SJSA1 (cell line): ENCODE measurements at regions not wholly inside any gene's neighbourhood (a gene's known extent, or its start where the extent isn't known, plus 50 kb on each side); places are given as distances from the start of the nearest gene placed in this dataset.

ENCODE experiments used
- DNase-seq, 2 experiments: peaks; one replicate each; pipeline ENCODE4 v3.0.0-alpha.2; 2015 to 2020; ENCODE audit warnings: low spot score in 2 of 2, low read depth in 1 of 2
- H3K27ac ChIP-seq: fragments of 250-450 bp; sonication (Bioruptor Pico); 2 replicates; pipeline ENCODE4 v1.5.1; 2020; ENCODE audit warnings: mild to moderate bottlenecking, moderate library complexity
- H3K27me3 ChIP-seq: fragments of 250-450 bp; sonication (Bioruptor Pico); replicated peaks from 2 replicates; pipeline ENCODE4 v1.5.1; 2020; ENCODE audit warnings: mild to moderate bottlenecking, moderate library complexity
- H3K36me3 ChIP-seq: fragments of 250-450 bp; sonication (Bioruptor Pico); 2 replicates; pipeline ENCODE4 v1.5.1; 2020; ENCODE audit warnings: mild to moderate bottlenecking
- H3K4me1 ChIP-seq: fragments of 250-450 bp; sonication (Bioruptor Pico); replicated peaks from 2 replicates; pipeline ENCODE4 v1.6.1; 2021; ENCODE audit warnings: mild to moderate bottlenecking
- H3K4me3 ChIP-seq: fragments of 250-450 bp; sonication (Bioruptor Pico); 2 replicates; pipeline ENCODE4 v1.5.1; 2020; ENCODE audit warnings: mild to moderate bottlenecking
- H3K9me3 ChIP-seq: fragments of 250-450 bp; sonication (Bioruptor Pico); replicated peaks from 2 replicates; pipeline ENCODE4 v1.5.1; 2020; ENCODE audit warnings: mild to moderate bottlenecking

DNA sequence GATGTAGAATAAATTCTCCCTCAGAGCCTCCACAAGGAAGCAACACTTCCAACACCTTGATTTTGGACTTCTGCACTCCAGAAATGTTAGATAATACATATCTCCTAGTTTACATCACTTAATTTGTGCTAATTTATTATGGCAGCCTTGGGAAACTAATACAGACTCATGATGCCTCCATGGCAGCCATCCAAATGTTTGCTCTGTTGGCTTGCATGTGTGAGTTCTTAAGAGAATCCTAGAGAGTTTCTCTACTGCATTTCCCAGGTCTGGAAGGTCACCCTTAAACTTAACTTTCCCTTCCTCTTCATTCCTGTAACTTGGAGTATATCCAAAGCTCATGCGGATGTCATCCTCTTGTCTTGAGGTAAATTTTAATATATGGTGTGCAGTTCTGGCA lies 956.1 kb downstream of the ADGRL3 start:
- Histone ChIP-seq H3K36me3 (no peaks in the 10 kb centered on the region), H3K27me3 (no peaks in the 10 kb centered on the region), H3K4me1 (no peaks in the 10 kb centered on the region), H3K4me3 (no peak overlapping the region), H3K9me3 (no peaks in the 10 kb centered on the region; the same call in 1 of the 2 replicates), H3K27ac (no peak overlapping the region)
- DNase-seq, result no peak

DNA sequence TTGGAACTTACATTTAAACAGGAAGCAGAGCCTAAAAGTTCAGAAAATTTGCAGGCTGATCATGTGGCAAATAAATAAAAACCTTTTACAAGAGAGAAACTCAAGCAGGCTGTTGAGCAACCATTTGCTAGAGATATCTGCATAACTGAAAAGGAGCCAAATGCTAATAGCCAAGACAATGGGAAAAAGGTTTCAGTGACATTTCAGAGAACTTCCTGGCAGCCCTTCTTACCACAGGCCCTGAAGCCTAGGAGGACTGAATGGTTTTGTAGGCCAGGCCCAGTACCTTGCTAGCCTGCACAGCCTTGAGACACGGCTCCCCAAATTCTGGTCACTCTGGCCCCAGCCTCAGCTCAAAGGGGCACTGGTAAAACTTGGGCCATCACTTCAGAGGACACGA lies 945.1 kb downstream of the ADGRL3 start:
- H3K4me1 ChIP-seq, result no peaks in the 10 kb centered on the region
- H3K27ac ChIP-seq, result no peak overlapping the region
- H3K36me3 ChIP-seq, result no peaks in the 10 kb centered on the region
- no peak for DNase-seq
- no peaks in the 10 kb centered on the region for H3K27me3 ChIP-seq
- H3K4me3 ChIP-seq, result no peak overlapping the region
- no peaks in the 10 kb centered on the region; the same call in none of the 2 replicates for H3K9me3 ChIP-seq

- no peak overlapping the region for H3K27ac ChIP-seq
- H3K36me3 ChIP-seq, result no peaks in the 10 kb centered on the region
- DNase-seq, result no peak
- H3K27me3 ChIP-seq, result no peaks in the 10 kb centered on the region
- H3K4me1 ChIP-seq, result no peaks in the 10 kb centered on the region
- no peaks in the 10 kb centered on the region; the same call in none of the 2 replicates for H3K9me3 ChIP-seq
- no peak overlapping the region for H3K4me3 ChIP-seq
These were observed 944.3 kb downstream of the ADGRL3 start for GRCh38 chr4:62144431-62144830.

DNA sequence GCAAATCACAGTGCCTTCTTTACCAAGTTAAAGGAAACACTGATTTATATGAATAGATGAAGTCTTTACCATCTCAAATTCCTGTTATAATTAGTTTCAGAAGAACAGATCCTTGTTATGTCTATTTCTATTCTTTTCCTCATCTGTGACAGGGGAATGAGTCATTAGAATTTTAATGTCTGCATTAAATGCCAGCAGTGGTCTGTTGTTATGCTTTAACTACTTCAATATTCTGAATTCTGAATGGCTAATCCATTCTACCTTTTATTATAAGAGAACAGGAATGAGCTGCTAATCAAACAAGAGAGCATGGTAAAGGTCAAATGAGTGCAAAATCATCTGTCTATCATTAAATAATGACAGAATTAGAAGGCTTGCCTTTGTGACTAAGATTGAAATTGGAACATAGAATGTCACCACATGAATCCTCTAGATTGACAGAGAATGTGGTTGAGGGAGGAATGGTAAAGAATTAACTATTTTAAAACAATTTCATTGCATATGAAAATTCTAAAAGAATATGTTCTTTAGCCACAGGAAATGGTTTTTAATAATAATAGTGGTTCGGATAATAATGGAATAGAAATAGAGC lies 935.5 kb downstream of the ADGRL3 start:
- Histone ChIP-seq H3K4me3 (no peak overlapping the region), H3K9me3 (no peaks in the 10 kb centered on the region), H3K36me3 (no peaks in the 10 kb centered on the region), H3K27me3 (no peaks in the 10 kb centered on the region), H3K27ac (no peak overlapping the region), H3K4me1 (no peaks in the 10 kb centered on the region)
- DNase-seq, result no peak

DNA sequence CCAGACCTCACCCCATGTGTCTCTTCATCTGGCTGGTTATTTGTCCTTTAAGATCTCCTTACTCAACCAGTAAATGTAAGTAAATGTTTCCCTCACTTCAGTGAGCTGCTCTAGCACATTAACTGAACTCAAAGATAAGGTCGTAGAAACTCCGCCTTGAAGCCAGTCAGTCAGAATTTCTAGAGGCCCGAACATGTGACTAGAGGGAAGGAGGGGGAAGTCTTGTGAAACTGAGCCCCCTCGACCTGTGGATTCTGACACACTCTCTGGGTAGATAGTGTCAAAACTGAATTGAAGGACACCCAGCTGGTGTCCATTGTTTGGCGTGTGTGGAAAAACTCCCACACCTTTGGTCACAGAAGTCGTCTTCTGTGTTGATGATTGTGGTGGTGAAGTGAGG lies 933.9 kb downstream of the ADGRL3 start:
- DNase-seq, result no peak
- H3K27me3 ChIP-seq, result no peaks in the 10 kb centered on the region
- H3K36me3 ChIP-seq, result no peaks in the 10 kb centered on the region
- H3K27ac ChIP-seq, result no peak overlapping the region
- no peak overlapping the region for H3K4me3 ChIP-seq
- no peaks in the 10 kb centered on the region for H3K9me3 ChIP-seq
- H3K4me1 ChIP-seq, result no peaks in the 10 kb centered on the region

- no peaks in the 10 kb centered on the region for H3K27me3 ChIP-seq
- H3K4me1 ChIP-seq, result no peaks in the 10 kb centered on the region
- H3K36me3 ChIP-seq, result no peaks in the 10 kb centered on the region
These were observed 933.2 kb downstream of the ADGRL3 start for GRCh38 chr4:62133101-62133897.

GRCh38 chr4:62131049-62131448 lies 930.9 kb downstream of the ADGRL3 start:
- H3K4me1 ChIP-seq, result no peaks in the 10 kb centered on the region
- H3K9me3 ChIP-seq, result no peaks in the 10 kb centered on the region
- no peak for DNase-seq
- no peak overlapping the region for H3K4me3 ChIP-seq
- H3K27me3 ChIP-seq, result no peaks in the 10 kb centered on the region
- no peaks in the 10 kb centered on the region for H3K36me3 ChIP-seq
- H3K27ac ChIP-seq, result no peak overlapping the region

More at GRCh38 chr4:62133101-62133897, 933.2 kb downstream of the ADGRL3 start:
- DNase-seq, result no peak
- Histone ChIP-seq H3K9me3 (no peaks in the 10 kb centered on the region), H3K4me3 (no peak overlapping the region), H3K27ac (no peak overlapping the region)

DNA sequence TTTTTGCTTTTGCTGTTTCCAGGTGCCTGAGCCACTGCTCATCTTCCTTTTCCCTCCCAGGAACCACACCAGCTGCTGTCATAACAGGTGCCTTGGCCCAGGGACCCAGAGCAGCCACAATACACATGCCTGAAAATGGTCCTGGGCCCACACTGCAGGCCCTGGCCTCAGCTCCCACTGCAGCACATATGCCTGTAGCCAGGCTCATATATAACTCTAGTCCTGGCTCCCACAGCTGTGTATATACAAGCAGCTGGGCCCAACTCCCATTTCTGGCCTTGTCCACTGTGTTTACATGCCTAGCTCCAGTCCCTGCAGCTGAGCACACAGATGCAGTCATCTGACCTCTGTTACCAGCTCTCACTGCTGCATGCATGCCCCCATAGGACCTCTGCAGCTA lies 930.5 kb downstream of the ADGRL3 start:
- Histone ChIP-seq H3K4me1 (no peaks in the 10 kb centered on the region), H3K27me3 (no peaks in the 10 kb centered on the region), H3K36me3 (no peaks in the 10 kb centered on the region), H3K27ac (no peak overlapping the region), H3K9me3 (no peaks in the 10 kb centered on the region), H3K4me3 (no peak overlapping the region)
- DNase-seq, result no peak

DNA sequence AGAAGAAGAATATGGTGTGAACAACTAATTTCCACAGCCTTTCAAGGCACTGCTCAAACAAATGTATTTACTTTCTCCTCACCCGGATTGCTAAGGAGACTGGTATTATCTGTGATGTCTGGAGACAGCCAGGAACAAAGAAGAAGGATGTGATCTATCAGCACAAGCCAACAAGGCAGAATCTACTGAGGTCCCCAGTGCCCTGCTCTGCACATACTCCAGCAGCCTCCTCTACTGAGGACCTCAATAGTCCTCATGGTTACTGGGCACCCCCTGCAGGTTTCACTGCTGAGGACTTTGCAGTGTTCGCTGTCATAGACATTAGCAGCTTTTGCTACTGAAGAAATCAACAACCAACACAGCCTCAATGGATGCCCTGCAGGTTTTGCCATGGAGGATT lies 930.1 kb downstream of the ADGRL3 start:
- Histone ChIP-seq H3K4me1 (no peaks in the 10 kb centered on the region), H3K27ac (no peak overlapping the region), H3K4me3 (no peak overlapping the region), H3K36me3 (no peaks in the 10 kb centered on the region), H3K9me3 (no peaks in the 10 kb centered on the region), H3K27me3 (no peaks in the 10 kb centered on the region)
- no peak for DNase-seq
